K562 (cell line): ENCODE measurements at regions not wholly inside any gene's neighbourhood (a gene's known extent, or its start where the extent isn't known, plus 50 kb on each side); places are given as distances from the start of the nearest gene placed in this dataset.

Experiments
- CREM ChIP-seq: IDR thresholded peaks from 2 replicates; pipeline ENCODE4 v1.6.1; 2014; ENCODE audit warnings: antibody characterized with exemption, low read depth
- ILK ChIP-seq: fragments of 450-650 bp; IDR thresholded peaks from 2 replicates; pipeline ENCODE4 v1.6.1; 2016; ENCODE audit warnings: missing genetic modification characterization, low read depth, mild to moderate bottlenecking, missing compliant biosample characterization, moderate library complexity, borderline replicate concordance
- TF ChIP-seq, protein P1 (sequence below): fragments of 450-650 bp; IDR thresholded peaks from 2 replicates; pipeline ENCODE4 v1.6.1; 2016; ENCODE audit warnings: low read depth

- TF ChIP-seq, protein P1, sequence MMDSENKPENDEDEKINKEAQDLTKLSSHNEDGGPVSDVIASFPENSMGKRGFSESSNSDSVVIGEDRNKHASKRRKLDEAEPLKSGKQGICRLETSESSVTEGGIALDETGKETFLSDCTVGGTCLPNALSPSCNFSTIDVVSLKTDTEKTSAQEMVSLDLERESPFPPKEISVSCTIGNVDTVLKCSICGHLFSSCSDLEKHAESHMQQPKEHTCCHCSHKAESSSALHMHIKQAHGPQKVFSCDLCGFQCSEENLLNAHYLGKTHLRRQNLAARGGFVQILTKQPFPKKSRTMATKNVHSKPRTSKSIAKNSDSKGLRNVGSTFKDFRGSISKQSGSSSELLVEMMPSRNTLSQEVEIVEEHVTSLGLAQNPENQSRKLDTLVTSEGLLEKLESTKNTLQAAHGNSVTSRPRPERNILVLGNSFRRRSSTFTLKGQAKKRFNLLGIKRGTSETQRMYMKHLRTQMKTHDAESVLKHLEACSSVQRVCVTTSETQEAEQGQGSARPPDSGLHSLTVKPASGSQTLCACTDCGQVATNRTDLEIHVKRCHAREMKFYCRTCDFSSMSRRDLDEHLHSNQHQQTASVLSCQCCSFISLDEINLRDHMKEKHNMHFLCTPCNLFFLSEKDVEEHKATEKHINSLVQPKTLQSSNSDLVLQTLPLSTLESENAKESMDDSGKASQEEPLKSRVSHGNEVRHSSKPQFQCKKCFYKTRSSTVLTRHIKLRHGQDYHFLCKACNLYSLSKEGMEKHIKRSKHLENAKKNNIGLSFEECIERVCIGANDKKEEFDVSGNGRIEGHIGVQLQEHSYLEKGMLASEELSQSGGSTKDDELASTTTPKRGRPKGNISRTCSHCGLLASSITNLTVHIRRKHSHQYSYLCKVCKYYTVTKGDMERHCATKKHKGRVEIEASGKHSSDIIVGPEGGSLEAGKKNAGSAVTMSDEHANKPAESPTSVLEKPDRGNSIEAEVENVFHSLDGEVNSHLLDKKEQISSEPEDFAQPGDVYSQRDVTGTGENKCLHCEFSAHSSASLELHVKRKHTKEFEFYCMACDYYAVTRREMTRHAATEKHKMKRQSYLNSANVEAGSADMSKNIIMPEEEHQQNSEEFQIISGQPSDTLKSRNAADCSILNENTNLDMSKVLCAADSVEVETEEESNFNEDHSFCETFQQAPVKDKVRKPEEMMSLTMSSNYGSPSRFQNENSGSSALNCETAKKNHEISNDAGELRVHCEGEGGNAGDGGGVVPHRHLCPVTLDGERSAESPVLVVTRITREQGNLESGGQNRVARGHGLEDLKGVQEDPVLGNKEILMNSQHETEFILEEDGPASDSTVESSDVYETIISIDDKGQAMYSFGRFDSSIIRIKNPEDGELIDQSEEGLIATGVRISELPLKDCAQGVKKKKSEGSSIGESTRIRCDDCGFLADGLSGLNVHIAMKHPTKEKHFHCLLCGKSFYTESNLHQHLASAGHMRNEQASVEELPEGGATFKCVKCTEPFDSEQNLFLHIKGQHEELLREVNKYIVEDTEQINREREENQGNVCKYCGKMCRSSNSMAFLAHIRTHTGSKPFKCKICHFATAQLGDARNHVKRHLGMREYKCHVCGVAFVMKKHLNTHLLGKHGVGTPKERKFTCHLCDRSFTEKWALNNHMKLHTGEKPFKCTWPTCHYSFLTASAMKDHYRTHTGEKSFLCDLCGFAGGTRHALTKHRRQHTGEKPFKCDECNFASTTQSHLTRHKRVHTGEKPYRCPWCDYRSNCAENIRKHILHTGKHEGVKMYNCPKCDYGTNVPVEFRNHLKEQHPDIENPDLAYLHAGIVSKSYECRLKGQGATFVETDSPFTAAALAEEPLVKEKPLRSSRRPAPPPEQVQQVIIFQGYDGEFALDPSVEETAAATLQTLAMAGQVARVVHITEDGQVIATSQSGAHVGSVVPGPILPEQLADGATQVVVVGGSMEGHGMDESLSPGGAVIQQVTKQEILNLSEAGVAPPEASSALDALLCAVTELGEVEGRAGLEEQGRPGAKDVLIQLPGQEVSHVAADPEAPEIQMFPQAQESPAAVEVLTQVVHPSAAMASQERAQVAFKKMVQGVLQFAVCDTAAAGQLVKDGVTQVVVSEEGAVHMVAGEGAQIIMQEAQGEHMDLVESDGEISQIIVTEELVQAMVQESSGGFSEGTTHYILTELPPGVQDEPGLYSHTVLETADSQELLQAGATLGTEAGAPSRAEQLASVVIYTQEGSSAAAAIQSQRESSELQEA = no peak
- TF ChIP-seq CREM = no peak
- TF ChIP-seq ILK (tag) = no peak
Measured at GRCh38 chr1:105204836-105205371, 1455.2 kb downstream of the AMY1C start (continued).
